Kasumi-1 (cell line): ENCODE measurements at regions not wholly inside any gene's neighbourhood (a gene's known extent, or its start where the extent isn't known, plus 50 kb on each side); places are given as distances from the start of the nearest gene placed in this dataset.

Experiments used
- DNase-seq, 2 experiments: peaks; one replicate each; lab custom pipeline; 2025; lab: John Stamatoyannopoulos, UW

GRCh38 chr10:110375121-110375520, 70.4 kb upstream of the SMNDC1 start:
- no peak for DNase-seq

- no peak for DNase-seq
Measured at GRCh38 chr10:110376021-110376766, 71.5 kb upstream of the SMNDC1 start.

- DNase-seq, result no peak
Measured at GRCh38 chr10:110376767-110377160, 72.0 kb upstream of the SMNDC1 start.

GRCh38 chr10:110378006-110378405, 73.3 kb upstream of the SMNDC1 start:
- DNase-seq, result no peak

GRCh38 chr10:110378533-110379108, 73.9 kb upstream of the SMNDC1 start:
- DNase-seq, result no peak

- no peak for DNase-seq
Measured at GRCh38 chr10:110379831-110380230, 75.1 kb upstream of the SMNDC1 start.

GRCh38 chr10:110380293-110380692, 75.6 kb upstream of the SMNDC1 start:
- DNase-seq, result no peak

GRCh38 chr10:110382695-110383094, 78.0 kb upstream of the SMNDC1 start:
- no peak for DNase-seq

GRCh38 chr10:110387617-110387982, 82.9 kb upstream of the SMNDC1 start:
- no peak for DNase-seq

- no peak for DNase-seq
Measured at GRCh38 chr10:110387983-110388686, 83.4 kb upstream of the SMNDC1 start.

GRCh38 chr10:110388687-110389052, 84.0 kb upstream of the SMNDC1 start:
- DNase-seq, result no peak

- DNase-seq, result peak; percentile 71 to 78
Measured at GRCh38 chr10:110389255-110389654, 84.5 kb upstream of the SMNDC1 start.

- no peak for DNase-seq
Measured at GRCh38 chr10:110391541-110391940, 86.8 kb upstream of the SMNDC1 start.

- no peak for DNase-seq
Measured at GRCh38 chr10:110392121-110392520, 87.4 kb upstream of the SMNDC1 start.

GRCh38 chr10:110392868-110393740, 88.4 kb upstream of the SMNDC1 start:
- DNase-seq, result no peak

- DNase-seq, result no peak
Measured at GRCh38 chr10:110393866-110394265, 89.1 kb upstream of the SMNDC1 start.

- no peak for DNase-seq
Measured at GRCh38 chr10:110394296-110394695, 89.6 kb upstream of the SMNDC1 start.

- no peak for DNase-seq
Measured at GRCh38 chr10:110394898-110395297, 90.2 kb upstream of the SMNDC1 start.

GRCh38 chr10:110395350-110396283, 90.9 kb upstream of the SMNDC1 start:
- no peak for DNase-seq

GRCh38 chr10:110396284-110396651, 91.5 kb upstream of the SMNDC1 start:
- DNase-seq, result no peak

- DNase-seq, result no peak
Measured at GRCh38 chr10:110397856-110398255, 93.1 kb upstream of the SMNDC1 start.
